Stimulated activated CD8-positive, alpha-beta memory T cell treated with anti-CD3 and anti-CD28 coated beads, Interleukin-4, amount 100 ng/mL, for 4 hours (primary cell): ENCODE measurements at regions not wholly inside any gene's neighbourhood (a gene's known extent, or its start where the extent isn't known, plus 50 kb on each side); places are given as distances from the start of the nearest gene placed in this dataset.

Experiments used
- DNase-seq, 2 donors: peaks; one replicate each; pipeline ENCODE4 v3.0.0-alpha.2; 2020; ENCODE audit warnings: low read depth in 2 of 2, low spot score in 1 of 2

GRCh38 chr6:43951756-43952675, 175.2 kb downstream of the MRPL14 start:
- DNase-seq, result no peak

GRCh38 chr6:43951063-43951755, 176.0 kb downstream of the MRPL14 start:
- DNase-seq, result no peak

GRCh38 chr6:43950731-43951062, 176.6 kb downstream of the MRPL14 start:
- DNase-seq, result no peak

- DNase-seq, result no peak
Measured at GRCh38 chr6:43950051-43950605, 177.1 kb downstream of the MRPL14 start.

GRCh38 chr6:43949551-43949991, 177.7 kb downstream of the MRPL14 start:
- DNase-seq, result no peak

- DNase-seq, result no peak
Measured at GRCh38 chr6:43948527-43949485, 178.4 kb downstream of the MRPL14 start.

- no peak for DNase-seq
Measured at GRCh38 chr6:43947860-43948259, 177.8 kb downstream of the VEGFA start.

- no peak for DNase-seq
Measured at GRCh38 chr6:43946641-43947363, 176.8 kb downstream of the VEGFA start.

- no peak for DNase-seq
Measured at GRCh38 chr6:43945768-43946080, 175.7 kb downstream of the VEGFA start.

GRCh38 chr6:43944908-43945767, 175.1 kb downstream of the VEGFA start:
- no peak for DNase-seq

- DNase-seq, result no peak
Measured at GRCh38 chr6:43943781-43944250, 173.8 kb downstream of the VEGFA start.

GRCh38 chr6:43943099-43943766, 173.2 kb downstream of the VEGFA start:
- no peak for DNase-seq

- no peak for DNase-seq
Measured at GRCh38 chr6:43942616-43943015, 172.6 kb downstream of the VEGFA start.

GRCh38 chr6:43942011-43942442, 172.0 kb downstream of the VEGFA start:
- DNase-seq, result no peak

- DNase-seq, result no peak
Measured at GRCh38 chr6:43941174-43941573, 171.2 kb downstream of the VEGFA start.

- no peak for DNase-seq
Measured at GRCh38 chr6:43940393-43941087, 170.5 kb downstream of the VEGFA start.

GRCh38 chr6:43940071-43940392, 170.0 kb downstream of the VEGFA start:
- no peak for DNase-seq
